ENCODE measurements at regions not wholly inside any gene's neighbourhood (a gene's known extent, or its start where the extent isn't known, plus 50 kb on each side); places are given as distances from the start of the nearest gene placed in this dataset.

GRCh38 chr9:126228111-126228780, 98.4 kb upstream of the MVB12B start (continued):
- TF ChIP-seq SUZ12 (IDR thresholded peaks at IDR 0.05; ENCODE audit: low read length), result no peak
- TF ChIP-seq CHD7 (IDR thresholded peaks at IDR 0.05; ENCODE audit: insufficient replicate concordance, low read length), result no peak
- TF ChIP-seq RAD21 (IDR thresholded peaks at IDR 0.05 in 1 of 2, conservative IDR thresholded peaks at IDR 0.05 in 1 of 2; ENCODE audit: low read depth in 2 of 2, low read length in 2 of 2), result no peak
- no peak for TF ChIP-seq KDM5A (IDR thresholded peaks at IDR 0.05; ENCODE audit: low read length)
- TF ChIP-seq RNF2 (IDR thresholded peaks at IDR 0.05; ENCODE audit: borderline replicate concordance, low read depth, low read length, missing control alignments, poor library complexity, severe bottlenecking), result no peak
- TF ChIP-seq HDAC6 (IDR thresholded peaks at IDR 0.05; ENCODE audit: low read depth, low read length), result no peak
- TF ChIP-seq POU5F1 (IDR thresholded peaks at IDR 0.05; ENCODE audit: low read depth, low read length), result no peak
- TF ChIP-seq ASH2L (IDR thresholded peaks at IDR 0.05; ENCODE audit: low read length), result no peak
- no peak for TF ChIP-seq SRF (IDR thresholded peaks at IDR 0.05; ENCODE audit: low read depth, low read length)
